ENCODE measurements at regions not wholly inside any gene's neighbourhood (a gene's known extent, or its start where the extent isn't known, plus 50 kb on each side); places are given as distances from the start of the nearest gene placed in this dataset.
"Not testable (repeated sequence)": the region's sequence is repeated elsewhere in the genome, so short reads cannot be mapped to it uniquely, and the experiment has no call there.

DNA sequence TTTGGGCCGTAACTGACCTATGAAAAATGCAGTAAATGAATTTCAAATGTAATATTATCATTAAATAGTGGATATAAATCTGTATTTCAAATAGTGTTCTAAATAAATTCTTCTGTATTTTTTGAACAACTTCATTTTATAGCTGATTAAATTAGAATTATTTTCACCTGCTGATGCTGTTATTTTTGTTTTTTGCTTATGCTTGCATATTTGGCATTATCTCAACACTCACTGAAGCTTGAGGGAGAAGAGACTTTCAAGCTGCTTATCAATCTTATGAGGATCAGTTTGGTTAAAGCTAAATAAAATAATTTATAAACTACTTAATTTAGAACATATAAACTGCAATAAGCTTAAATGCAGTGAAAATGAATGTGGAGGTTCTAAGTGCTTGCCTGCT is 251.3 kb upstream of the PCDH9 start:
- no peak for DNase-seq

DNA sequence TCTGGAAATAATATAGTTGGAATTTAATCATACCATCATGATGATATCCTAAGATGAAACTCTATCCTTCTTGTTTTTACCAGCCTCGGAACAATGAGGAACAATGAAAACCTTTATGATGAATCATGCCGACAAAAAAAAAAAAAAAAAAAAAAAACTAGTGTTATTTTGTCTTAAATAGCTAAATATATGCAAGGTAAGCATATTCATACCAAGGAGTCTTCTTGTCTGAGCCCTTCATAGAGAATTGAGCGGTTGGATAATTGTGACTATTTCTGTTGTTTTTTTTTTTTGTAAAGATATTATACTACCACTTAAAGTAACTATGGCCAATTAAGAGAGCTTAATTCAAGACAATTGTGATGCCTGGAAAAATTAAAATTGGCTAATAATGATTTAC is 244.0 kb upstream of the PCDH9 start:
- no peak for DNase-seq

DNA sequence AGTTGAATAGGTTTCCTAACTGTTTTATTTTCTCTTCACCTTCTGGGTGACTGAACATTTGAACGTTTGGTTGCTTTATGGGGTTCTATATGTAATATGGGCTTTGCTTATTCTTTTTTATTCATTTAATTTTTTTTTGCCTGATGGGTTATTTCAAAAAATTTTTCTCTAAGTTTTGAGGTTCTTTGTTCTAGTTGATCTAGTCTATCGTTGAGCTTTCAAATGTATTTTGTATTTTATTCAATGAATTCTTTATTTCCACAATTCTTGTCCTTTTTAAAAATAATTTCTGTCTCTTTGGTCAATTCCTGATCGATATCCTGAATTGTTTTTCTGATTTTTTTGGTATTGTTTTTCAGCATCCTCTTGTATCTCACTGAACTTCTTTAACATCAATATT is 239.5 kb upstream of the PCDH9 start:
- no peak for DNase-seq

DNA sequence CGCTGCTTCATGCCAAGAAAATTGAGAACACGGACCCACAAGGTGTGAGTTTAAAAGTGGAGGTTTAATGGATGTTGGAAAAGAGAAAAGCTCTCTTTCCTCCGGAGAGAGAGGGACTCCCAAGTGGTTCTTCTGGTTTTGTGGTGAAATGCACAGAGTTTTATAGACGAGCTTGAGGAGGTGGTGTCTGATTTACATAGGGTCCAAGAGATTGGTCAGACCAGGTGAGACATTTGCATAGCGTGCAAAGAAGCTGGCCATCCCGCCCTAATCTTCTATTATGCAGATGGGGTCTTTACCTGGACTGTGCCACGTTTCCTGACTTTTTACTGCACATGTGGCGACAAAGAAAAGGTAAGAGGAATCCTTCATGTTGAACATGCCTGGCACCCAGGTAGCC is 236.4 kb upstream of the PCDH9 start:
- DNase-seq, result no peak

DNA sequence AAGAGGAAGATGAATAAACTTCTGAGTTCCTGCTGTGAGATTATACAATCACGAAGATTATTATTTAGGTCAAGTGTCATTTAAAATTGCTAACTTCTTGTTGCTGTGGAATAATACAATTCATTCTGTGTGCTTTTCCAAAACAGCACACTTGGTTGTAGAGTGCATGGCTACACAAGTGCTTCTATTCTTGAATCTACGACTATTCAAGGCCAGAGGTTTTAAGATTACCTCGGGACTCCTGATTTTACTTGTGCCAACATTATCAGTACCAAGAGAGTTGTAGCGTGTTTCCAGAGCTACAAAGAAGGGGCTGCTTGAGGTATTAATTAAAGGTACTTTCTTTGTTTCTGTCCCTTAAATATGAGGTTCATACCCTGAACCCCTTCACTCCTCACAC is 234.0 kb upstream of the PCDH9 start:
- DNase-seq, result no peak

DNA sequence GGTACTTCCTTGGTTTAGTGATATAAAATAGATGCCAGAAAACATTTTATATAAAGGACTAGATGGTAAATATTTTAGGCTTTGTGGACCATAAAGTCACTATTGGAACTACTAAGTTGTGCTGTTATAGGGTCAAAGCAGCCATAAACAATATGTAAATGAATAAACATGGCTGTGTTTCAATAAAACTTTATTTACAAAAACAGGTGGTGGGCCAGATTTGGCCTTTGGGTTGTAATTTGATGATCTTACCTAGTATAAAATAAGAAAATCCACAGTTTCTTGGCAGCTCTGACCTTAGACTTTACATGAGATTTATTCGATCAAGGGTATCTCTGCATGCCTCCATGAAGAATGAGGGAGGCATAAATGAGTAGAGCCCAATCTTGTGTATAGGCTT is 232.0 kb upstream of the PCDH9 start:
- no peak for DNase-seq

DNA sequence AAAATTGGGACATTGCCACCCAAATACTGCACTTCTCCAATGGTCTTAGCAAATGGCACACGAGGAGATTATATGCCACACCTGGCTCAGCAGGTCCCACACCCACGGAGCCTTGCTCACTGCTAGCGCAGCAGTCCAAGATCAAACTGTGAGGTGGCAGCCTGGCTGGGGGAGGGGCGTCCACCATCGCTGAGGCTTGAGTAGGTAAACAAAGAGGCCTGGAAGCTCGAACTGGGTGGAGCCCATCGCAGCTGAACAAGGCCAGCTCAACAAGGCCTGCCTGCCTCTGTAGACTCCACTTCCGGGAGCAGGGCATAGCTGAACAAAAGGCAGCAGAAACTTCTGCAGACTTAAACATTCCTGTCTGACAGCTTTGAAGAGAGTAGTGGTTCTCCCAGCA is 222.4 kb upstream of the PCDH9 start:
- DNase-seq, result not testable (repeated sequence)

DNA sequence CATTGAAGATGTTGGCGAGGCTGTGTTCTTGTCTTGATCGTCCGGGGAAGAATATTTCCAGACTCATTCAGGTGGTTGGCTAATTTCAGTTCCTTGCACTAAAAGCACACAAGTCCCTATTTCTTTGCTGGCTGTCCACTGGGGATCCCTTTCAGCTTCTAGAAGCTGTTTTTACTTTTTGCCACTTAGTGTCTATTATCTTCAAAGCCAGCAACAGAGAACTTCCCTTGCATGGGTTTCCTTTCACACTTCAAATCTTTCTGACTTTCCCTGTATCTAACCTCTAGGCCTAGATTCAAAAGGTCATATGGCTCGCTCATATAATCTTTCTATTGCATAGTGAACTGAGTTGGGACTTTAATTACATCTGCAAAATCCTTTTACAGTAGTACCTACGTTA is 215.3 kb upstream of the PCDH9 start:
- no peak for DNase-seq

DNA sequence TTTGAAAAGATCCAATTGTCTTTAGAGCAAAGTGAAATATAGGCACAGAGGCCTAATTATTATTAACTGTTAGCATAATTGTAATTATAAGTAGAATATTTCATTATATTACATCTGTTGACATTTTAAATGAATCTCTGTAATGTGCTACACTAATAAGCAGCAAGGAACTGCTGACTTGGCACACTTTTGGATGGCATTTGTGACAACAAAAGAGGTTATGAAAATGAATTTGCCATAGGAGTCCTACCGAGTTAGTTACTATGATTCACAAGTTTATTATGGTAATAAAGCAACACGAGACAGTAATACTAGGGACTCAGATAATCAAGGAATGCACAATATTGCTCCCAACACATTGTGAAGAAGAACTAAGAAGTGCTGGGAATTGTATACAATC is 213.8 kb upstream of the PCDH9 start:
- DNase-seq, result no peak

DNA sequence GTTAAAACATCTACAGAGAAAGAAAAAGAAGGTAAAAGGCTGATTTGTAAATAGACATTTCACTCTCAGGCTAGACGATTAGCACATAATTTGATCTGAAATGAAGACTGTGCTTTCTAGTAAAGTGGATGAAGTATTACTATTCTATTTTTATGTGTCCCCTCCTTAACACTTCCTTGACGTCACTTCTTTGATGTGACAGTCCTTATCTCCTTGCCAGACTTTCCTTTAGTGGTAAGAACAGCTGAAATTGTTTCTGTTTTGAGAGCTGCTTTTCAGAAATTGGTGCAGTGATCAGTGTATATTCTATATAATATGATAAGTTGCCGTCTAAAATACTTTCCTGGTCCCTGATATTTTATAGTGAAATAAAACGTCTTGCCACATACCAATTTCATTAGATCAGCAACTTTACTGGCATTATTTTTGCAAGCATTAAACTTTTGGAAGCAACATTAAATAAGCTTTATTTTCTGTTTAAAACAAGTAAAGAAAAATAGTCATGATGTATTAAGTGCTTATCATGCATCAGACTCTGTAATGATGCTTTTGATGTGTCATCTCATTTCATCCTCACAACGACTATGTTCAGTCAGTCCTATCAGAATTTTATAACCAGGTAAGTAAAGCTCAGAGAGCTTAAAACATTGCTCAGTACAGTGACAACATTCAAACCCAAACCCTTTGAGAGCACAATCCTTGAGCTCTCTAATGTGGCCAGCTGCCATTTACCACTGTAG is 210.3 kb upstream of the PCDH9 start:
- no peak for DNase-seq

DNA sequence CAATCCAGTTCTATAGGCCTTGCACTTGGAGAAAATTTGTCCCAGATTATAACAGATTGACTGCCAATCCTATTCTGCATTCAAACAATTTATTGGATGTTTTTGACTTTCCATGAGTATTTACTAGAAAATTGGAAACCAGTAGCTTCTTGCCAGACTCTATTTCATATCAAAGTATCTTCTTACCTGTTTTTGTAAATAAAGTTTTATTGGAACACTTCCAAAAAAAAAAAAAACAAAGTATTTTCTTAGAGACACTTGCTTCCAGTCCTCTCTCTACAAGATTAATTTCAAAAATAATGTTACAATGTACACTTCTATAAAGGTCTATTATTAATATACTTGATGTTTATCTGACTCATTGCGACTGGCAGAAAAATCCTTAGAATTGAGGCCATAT is 209.2 kb upstream of the PCDH9 start:
- no peak for DNase-seq

DNA sequence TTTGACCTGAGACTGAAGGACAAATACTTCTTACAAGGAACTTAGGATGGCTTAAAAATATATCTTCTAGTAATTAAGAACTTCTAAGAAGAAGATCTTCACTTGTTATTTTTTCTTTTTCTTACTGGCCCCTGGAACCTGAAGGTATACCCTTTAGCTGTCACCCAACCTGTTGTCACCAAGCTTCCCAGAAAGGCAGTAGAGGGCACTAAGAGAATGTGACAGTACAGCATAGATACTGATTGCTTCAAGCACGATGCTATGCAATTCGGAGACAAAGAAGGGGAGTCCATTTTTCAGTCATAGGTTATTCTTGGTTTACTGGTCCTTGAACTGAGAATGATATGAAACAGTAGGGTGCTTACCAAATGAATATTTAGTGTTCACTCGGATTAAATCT is 208.3 kb upstream of the PCDH9 start:
- DNase-seq, result no peak

DNA sequence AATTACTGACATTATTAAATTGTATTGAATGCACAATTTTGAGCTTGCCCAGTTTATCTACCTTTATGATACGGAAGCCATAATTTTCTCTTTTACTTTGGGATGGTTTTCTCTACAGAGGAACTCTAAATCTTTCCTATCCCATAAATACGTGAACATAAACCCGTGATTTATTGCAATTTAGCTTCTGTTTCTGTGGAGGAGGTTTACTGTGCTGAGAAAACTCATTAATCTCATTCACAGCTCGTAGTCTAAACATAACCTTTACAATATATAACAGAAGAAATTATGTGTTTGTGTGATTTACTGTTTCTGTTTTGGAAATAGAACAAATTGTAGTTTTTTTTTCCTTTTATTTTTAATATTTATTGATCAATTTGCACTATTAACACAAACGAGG is 207.1 kb upstream of the PCDH9 start:
- no peak for DNase-seq

DNA sequence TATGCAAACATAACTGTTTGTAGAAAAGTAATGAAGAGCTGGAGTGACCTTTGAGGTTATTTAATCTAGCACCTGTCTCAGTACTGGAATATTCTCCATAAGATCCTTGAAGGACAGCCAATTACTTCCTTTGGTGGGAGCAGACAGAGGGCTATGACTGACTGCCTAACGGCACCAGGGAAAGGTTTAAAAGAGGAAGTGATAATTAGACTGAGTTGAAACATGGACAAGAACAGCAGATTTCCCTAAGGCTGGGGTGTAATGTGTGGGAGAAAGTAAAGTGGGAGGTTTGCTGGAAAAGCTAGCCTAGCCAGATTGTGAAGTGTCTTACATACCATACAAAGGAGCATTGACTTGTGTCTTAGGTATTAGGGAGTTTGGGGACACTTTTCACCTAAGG is 191.3 kb upstream of the PCDH9 start:
- DNase-seq, result no peak

DNA sequence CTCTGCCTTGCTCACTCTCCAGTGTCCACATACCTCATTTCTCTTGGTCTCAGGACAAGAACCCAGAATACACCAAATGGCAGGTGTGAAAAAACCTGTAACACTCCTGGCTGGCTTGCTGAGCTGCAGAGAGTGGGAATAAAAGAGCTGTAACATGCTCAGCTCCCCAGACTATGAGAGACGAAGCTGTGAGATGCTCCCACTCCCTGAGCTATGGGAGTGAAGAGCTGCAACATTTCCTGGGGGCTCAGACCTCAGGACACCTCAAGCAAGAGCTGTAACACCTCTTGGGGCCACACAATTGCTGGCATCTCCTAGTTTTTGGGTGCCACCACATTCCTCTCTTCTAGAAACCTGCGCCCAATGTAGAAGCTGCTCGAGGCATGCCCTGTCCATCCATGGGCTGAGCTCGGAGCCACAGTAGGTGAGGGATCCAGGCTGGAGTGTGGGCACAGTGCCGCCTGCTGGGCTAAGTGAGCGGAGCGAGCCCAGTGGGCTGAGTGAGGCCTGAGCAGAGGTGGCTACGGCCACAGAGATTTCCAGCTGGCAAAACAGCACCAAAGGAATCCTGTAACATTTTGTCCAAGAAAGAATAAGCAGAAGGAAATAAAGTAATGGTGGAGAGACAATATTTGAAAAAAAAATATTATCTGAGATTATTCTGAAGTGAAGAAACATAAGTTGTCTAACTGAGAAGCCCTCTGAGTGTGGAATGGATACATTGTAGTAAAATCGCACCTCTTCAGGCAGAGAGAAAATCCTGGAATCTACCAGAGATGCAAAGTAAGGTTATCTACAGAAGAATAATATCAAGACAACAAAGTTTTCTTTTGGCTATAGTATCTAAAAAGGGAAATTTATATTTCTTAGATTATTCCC is 186.2 kb upstream of the PCDH9 start:
- DNase-seq, result no peak

DNA sequence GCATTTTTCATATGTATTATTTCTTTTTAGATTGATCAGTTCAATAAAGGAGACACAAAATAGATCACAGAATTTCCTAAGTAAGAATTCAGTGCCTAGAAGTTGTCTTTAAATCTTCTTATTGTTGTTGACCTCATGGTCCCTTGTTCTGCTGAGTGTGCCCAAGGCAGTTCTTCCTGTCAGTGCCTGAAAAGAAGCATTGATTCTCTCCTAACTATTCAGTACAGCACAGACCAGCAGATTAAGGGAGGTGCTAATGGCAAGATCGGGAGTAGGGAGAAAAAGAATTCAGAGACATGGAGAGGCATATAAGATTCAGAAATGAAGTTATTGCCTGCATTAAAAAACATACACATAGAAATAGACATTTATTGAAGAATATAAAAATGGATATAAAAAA is 180.5 kb upstream of the PCDH9 start:
- no peak for DNase-seq

DNA sequence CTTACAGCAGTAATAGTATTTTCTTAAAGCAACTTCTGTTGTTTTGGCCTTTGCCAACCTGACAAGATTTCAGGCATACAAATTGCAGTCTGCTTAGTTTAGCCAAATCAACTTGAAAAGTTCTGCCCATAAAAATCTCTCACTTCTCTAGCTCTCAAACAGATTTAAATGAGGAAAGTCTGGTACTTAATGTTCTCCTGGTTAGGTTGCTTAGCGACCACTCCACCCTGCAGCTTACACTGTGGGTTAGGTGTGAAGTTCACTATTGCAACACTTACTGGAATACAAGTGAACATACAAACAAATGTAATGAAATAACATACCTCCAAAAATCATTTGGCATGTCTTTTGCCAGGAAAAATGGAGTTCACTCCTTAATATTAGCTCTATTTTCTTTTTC is 178.7 kb upstream of the PCDH9 start:
- DNase-seq, result no peak

DNA sequence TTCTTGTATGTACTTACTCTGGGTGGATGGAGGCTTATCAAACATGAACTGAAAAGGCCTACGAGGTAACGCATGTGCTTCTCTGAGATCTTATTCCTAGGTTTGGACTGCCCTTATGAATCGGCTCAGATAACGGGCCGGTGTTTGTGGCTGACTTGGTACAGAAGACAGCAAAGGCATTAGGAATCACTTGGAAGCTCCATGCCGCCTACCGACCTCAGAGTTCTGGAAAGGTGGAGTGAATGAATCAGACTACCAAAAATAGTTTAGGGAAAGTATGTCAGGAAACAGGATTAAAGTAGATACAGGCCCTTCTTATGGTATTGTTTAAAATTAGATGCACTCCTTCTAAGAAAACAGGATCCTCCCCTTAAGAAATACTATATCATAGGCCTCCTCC is 172.4 kb upstream of the PCDH9 start:
- DNase-seq, result no peak

DNA sequence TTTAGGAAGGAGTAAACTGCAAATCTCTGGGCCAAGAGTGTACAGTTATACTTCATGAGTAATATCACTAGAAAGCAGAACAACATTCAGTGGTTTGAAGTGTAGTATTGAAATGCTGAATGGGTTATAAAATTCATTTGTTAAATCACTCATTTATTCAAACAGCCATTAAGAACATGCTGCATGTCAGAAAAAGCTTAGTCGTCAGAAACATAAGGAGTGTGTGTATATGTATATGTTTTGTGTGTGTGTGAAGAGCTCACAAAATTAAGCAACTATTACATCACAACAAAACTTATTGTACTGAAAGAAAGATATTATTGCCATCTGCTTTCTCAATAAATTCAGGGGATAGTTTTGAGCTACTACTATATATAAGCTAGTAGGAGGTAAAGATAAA is 165.4 kb upstream of the PCDH9 start:
- DNase-seq, result no peak

DNA sequence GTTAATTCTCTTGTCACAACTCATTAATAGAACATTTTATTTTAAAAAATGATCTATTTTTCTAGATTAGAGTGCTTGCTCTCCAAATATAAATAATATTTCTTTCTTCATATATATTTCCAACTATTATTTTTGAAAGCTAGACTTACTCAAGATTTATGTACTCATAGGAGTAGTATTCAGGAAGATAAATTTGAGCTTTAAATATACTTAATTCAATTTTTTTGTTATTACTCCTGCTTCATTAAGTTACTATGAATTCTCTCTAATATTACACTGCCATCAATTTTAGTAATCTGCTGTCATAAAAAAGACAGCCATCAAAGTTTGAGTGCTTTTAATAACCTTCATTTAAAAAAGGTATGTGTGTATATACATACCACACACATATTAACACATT is 161.9 kb upstream of the PCDH9 start:
- no peak for DNase-seq

DNA sequence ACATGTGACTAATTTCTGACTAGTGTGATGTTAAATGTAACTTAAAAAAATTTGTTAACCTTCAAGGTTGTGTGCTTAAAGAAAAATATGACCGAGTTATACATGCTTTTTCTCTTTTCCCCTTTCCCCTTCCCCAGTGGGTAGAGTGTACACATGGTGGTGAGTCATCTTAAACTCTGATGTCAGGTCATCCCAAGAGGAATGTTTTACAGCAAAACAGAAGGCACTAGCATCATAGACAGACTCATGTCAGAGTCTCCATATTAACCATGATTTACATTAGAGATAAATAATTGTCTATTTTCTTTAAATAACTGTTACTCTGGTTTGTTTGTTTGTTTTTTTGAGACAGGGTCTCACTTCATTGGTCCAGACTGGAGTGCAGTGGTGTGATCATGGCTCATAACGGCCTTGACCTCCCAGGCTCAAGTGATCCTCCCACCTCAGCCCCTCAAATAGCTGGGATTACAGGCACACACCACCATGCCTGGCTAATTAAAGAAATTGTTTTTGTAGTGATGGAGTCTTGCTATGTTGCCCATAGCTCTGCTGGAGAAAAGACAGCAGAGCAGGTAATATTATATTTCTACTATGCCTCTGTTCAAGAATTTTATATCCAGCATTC is 160.4 kb upstream of the PCDH9 start:
- no peak for DNase-seq

DNA sequence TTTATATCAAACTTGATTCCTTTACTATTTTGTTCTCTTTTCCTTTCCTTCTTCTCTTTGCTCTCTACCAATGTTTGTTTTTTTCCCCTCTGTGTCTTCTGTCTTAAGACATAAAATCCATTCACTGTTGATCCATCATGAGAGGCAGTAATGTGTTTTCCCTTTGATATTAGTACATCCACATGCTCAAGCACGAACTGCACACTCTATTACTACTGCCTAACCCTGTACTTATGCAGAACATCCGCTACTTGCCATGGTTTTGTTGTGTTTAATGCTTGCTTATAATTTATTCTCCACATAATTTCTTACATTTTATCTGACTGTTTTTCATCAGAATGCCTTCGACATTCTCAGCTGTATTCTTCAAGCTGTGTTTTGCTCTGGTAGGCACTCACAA is 159.0 kb upstream of the PCDH9 start:
- DNase-seq, result no peak

DNA sequence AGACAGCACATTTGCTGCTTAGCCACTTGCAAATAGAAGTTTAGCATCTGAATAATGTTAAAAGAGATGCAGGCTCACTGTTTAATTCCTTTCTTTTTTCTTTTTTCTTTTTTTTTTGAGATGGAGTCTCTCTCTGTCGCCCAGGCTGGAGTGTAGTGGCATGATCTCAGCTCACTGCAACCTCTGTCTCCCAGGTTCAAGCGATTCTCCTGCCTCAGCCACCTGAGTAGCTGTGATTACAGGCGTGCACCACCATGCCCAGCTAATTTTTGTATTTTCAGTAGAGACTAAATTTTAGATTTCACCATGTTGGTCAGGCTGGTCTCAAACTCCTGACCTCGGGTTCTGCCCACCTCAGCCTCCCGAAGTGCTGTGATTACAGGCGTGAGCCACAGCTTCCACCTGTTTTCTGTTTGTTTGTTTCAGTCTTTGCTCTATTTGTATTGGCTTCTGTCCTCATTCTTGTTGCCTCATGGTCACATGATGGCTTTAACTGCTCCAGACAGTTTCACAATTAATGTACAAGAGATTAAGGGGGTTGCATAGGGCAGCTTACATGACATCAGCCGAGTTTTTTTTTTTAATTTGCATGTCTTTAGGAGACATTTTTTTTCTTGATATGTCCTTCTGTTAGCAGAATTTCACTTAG is 153.1 kb upstream of the PCDH9 start:
- not testable (repeated sequence) for DNase-seq

DNA sequence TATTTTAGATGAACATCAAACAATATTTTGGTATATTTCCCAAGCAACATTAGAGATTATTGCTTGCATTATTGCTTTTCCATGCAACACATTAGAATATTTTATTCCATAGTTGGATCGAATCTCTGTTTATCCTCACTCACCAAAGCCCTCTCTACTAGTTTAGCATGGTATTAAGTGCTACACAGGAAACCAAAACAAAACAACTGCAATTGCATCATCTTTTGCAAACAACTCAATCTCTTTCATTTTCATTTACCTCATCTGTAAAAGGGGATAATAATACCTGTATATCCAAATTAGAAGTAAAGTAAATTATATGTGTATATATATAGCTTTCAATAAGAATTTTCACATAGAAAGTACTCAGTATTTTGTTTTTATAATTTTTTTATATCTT is 147.8 kb upstream of the PCDH9 start:
- no peak for DNase-seq

Data from NCI-H446 treated with DMSO at 0.1 percent for 48 hours (cell line).